Fibroblast of lung (primary cell): ENCODE measurements at regions not wholly inside any gene's neighbourhood (a gene's known extent, or its start where the extent isn't known, plus 50 kb on each side); places are given as distances from the start of the nearest gene placed in this dataset.

Source experiments
- EZH2 ChIP-seq: IDR thresholded peaks from 2 replicates; pipeline ENCODE4 v1.5.1; 2012; ENCODE audit warnings: low read length, control low read depth, mild to moderate bottlenecking; ENCODE audit errors: missing control alignments
- TF ChIP-seq, protein P1 (sequence below), 2 donors: IDR thresholded peaks in 1 of 2; conservative IDR thresholded peaks in 1 of 2; 1 replicate in 1 of 2; 2 replicates in 1 of 2; pipeline ENCODE4 v1.5.1; 2011 to 2012; ENCODE audit warnings: low read length in 2 of 2, control low read depth in 1 of 2, inconsistent platforms in 1 of 2, low read depth in 1 of 2, mild to moderate bottlenecking in 1 of 2

DNA sequence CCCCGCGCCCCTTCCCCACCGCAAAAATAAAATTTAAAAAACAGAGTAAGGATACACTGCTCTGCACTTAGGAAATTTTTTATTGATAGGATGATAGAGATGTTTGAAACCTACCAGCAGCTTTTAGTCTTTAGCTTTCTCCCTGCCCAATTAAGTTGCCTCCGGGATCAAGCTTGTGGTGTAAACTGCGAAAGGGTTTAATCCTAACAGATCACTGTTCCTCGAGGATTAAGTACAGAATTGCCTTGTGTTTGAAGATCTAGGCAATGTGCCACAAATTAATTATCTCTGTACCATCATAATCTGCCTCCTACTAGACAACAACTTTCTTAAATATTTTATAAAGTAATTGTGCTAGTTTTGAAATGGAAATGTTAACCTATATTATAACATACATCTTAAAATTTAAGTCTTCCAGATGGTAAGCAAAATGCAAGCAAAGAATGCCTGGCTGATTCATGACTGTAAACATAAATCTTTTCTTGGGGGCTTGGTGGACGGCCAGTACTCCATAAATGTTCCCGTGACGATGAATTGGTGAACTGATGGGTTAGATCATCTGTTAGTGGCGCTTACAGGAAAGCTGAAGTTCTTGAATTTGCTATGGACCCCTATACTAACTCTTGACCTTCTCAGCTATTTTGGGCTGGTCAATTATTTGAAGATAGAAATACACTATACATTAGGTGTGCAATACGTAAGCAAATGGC, 58.0 kb upstream of the ARHGAP18 start:
- TF ChIP-seq, protein P1, sequence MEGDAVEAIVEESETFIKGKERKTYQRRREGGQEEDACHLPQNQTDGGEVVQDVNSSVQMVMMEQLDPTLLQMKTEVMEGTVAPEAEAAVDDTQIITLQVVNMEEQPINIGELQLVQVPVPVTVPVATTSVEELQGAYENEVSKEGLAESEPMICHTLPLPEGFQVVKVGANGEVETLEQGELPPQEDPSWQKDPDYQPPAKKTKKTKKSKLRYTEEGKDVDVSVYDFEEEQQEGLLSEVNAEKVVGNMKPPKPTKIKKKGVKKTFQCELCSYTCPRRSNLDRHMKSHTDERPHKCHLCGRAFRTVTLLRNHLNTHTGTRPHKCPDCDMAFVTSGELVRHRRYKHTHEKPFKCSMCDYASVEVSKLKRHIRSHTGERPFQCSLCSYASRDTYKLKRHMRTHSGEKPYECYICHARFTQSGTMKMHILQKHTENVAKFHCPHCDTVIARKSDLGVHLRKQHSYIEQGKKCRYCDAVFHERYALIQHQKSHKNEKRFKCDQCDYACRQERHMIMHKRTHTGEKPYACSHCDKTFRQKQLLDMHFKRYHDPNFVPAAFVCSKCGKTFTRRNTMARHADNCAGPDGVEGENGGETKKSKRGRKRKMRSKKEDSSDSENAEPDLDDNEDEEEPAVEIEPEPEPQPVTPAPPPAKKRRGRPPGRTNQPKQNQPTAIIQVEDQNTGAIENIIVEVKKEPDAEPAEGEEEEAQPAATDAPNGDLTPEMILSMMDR (conservative IDR thresholded peaks at IDR 0.05 in 1 of 2, IDR thresholded peaks at IDR 0.05 in 1 of 2; ENCODE audit: low read depth in 1 of 2, low read length in 2 of 2), result no peak
- TF ChIP-seq EZH2, result no peak
